HCT116 (cell line): ENCODE measurements at regions not wholly inside any gene's neighbourhood (a gene's known extent, or its start where the extent isn't known, plus 50 kb on each side); places are given as distances from the start of the nearest gene placed in this dataset.

Experiments used
- ATAC-seq: fragments of 200-7000 bp; cut with Tn5 transposase; 2 replicates; pipeline ENCODE4 v1.9.1; 2020; ENCODE audit warnings: mild to moderate bottlenecking, moderate library complexity
- BruUV-seq: library from RNA; stranded (reverse); fragments of 400-500 nt; replicated peaks from 2 replicates; lab custom pipeline; 2021; lab: Mats Ljungman, UMichigan
- CTCF ChIA-PET: fragments of 300-600 bp; sonication (Branson Sonifier 250); formaldehyde crosslinking; loops from one replicate; lab custom pipeline; 2021; ENCODE audit warnings: antibody characterized with exemption; lab: Charles Lee
- POLR2A ChIA-PET: fragments of 300-600, 350-600 bp; sonication (Branson Sonifier 250); formaldehyde crosslinking; loops from one replicate; lab custom pipeline; 2021; ENCODE audit warnings: antibody characterized with exemption; lab: Charles Lee
- RAD21 ChIA-PET, 2 experiments: fragments of 300-600 bp; sonication (Branson Sonifier 250); formaldehyde crosslinking; loops; one replicate each; lab custom pipeline; 2023; ENCODE audit warnings: low total read pairs in 2 of 2; ENCODE audit not compliant: uncharacterized antibody in 2 of 2, unreplicated experiment in 2 of 2, low non-redundant PET in 1 of 2; lab: Charles Lee
- DNase-seq: peaks from one replicate; pipeline ENCODE4 v3.0.0-alpha.2; 2010; ENCODE audit warnings: low read depth, low spot score
- H2AFZ ChIP-seq: fragments of 200-600 bp; shearing (Covaris generic), sonication (generic); 2 replicates; pipeline ENCODE4 v1.6.1; 2017; ENCODE audit warnings: low read depth, mixed run types, mixed read lengths, antibody characterized with exemption, low read length; ENCODE audit not compliant: poor library complexity, severe bottlenecking
- H3K27ac ChIP-seq: 2 replicates; pipeline ENCODE4 v1.5.1; 2012; ENCODE audit warnings: low read depth, low read length
- H3K27me3 ChIP-seq: fragments of 200-600 bp; sonication (generic); 2 replicates; pipeline ENCODE4 v1.6.1; 2016; ENCODE audit warnings: mixed run types, low read length, mixed read lengths; ENCODE audit not compliant: insufficient read depth
- H3K36me3 ChIP-seq, 2 experiments: fragments of 200-500 bp in 1 of 2; fragments of 200-600 bp in 1 of 2; sonication (Bioruptor generic) in 1 of 2; sonication (generic) in 1 of 2; 2 replicates each; pipeline versions ENCODE4 v1.5.1 to v1.6.1; 2014 to 2016; ENCODE audit warnings: low read length in 2 of 2, inconsistent platforms in 1 of 2, mixed read lengths in 1 of 2, mixed run types in 1 of 2; ENCODE audit not compliant: insufficient read depth in 2 of 2, control insufficient read depth in 1 of 2
- H3K4me1 ChIP-seq, 2 experiments: fragments of 200-600 bp in 1 of 2; sonication (generic) in 1 of 2; 2 replicates each; pipeline versions ENCODE4 v1.5.1 to v1.6.1; 2012 to 2017; ENCODE audit warnings: low read length in 2 of 2, inconsistent platforms in 1 of 2, mild to moderate bottlenecking in 1 of 2, mixed read lengths in 1 of 2, mixed run types in 1 of 2, moderate library complexity in 1 of 2; ENCODE audit not compliant: insufficient read depth in 2 of 2, control insufficient read depth in 1 of 2
- H3K4me2 ChIP-seq: fragments of 200-600 bp; sonication (generic); 2 replicates; pipeline ENCODE4 v1.6.1; 2017; ENCODE audit warnings: mixed run types, low read length, mixed read lengths
- H3K4me3 ChIP-seq, 2 experiments: fragments of 200-600 bp in 1 of 2; sonication (generic) in 1 of 2; replicated peaks in 1 of 2; 2 replicates each; pipeline ENCODE4 v1.5.1; 2011 to 2016; ENCODE audit warnings: low read length in 2 of 2, control low read depth in 1 of 2, low read depth in 1 of 2, mild to moderate bottlenecking in 1 of 2, mixed read lengths in 1 of 2, mixed run types in 1 of 2
- H3K79me2 ChIP-seq: fragments of 200-600 bp; sonication (generic); 2 replicates; pipeline ENCODE4 v1.6.1; 2017; ENCODE audit warnings: mild to moderate bottlenecking, mixed run types, low read length, moderate library complexity, mixed read lengths; ENCODE audit not compliant: insufficient read depth
- H3K9ac ChIP-seq: fragments of 200-600 bp; sonication (generic); 2 replicates; pipeline ENCODE4 v1.6.1; 2016; ENCODE audit warnings: low read length, mixed read lengths
- H3K9me2 ChIP-seq: fragments of 200-600 bp; sonication (generic), shearing (Covaris generic); 2 replicates; pipeline ENCODE4 v1.6.1; 2017; ENCODE audit warnings: mixed run types, mild to moderate bottlenecking, moderate library complexity; ENCODE audit not compliant: insufficient read depth
- H3K9me3 ChIP-seq, 2 experiments: fragments of 200-500 bp in 1 of 2; fragments of 200-600 bp in 1 of 2; sonication (Bioruptor generic) in 1 of 2; sonication (generic) in 1 of 2; 2 replicates each; pipeline ENCODE4 v1.6.1; 2014 to 2017; ENCODE audit warnings: low read length in 2 of 2, mixed read lengths in 2 of 2, inconsistent platforms in 1 of 2, low read depth in 1 of 2, mild to moderate bottlenecking in 1 of 2, mixed run types in 1 of 2, moderate library complexity in 1 of 2; ENCODE audit not compliant: control insufficient read depth in 1 of 2, insufficient read depth in 1 of 2
- H4K20me1 ChIP-seq: fragments of 200-600 bp; sonication (generic), shearing (Covaris generic); 2 replicates; pipeline ENCODE4 v1.6.1; 2017; ENCODE audit warnings: mixed run types, mild to moderate bottlenecking, moderate library complexity; ENCODE audit not compliant: insufficient read depth
- ATF3 ChIP-seq: IDR thresholded peaks from 2 replicates; pipeline ENCODE4 v1.6.1; 2012
- ELF1 ChIP-seq: IDR thresholded peaks from 2 replicates; pipeline ENCODE4 v1.6.1; 2012; ENCODE audit warnings: low read depth, borderline replicate concordance
- EZH2 ChIP-seq: fragments of 200-600 bp; sonication (generic); IDR thresholded peaks from 2 replicates; pipeline ENCODE4 v1.6.1; 2017; ENCODE audit warnings: antibody characterized with exemption, mixed run types
- EZH2phosphoT487 ChIP-seq: fragments of 200-600 bp; IDR thresholded peaks from 2 replicates; pipeline ENCODE4 v1.6.1; 2018; ENCODE audit warnings: antibody characterized with exemption, borderline replicate concordance
- FOSL1 ChIP-seq: IDR thresholded peaks from 2 replicates; pipeline ENCODE4 v1.6.1; 2012; ENCODE audit warnings: low read depth
- JUND ChIP-seq: IDR thresholded peaks from 2 replicates; pipeline ENCODE4 v1.6.1; 2012
- MAX ChIP-seq: IDR thresholded peaks from 2 replicates; pipeline ENCODE4 v1.6.1; 2012
- POLR2A ChIP-seq: IDR thresholded peaks from 2 replicates; pipeline ENCODE4 v1.7.0; 2011; ENCODE audit warnings: borderline replicate concordance; ENCODE audit not compliant: insufficient read depth, insufficient read length; ENCODE audit errors: extremely low read depth
- POLR2AphosphoS5 ChIP-seq: IDR thresholded peaks from 2 replicates; pipeline ENCODE4 v1.6.1; 2011; ENCODE audit warnings: mild to moderate bottlenecking, low read depth, low read length, moderate library complexity
- RAD21 ChIP-seq: IDR thresholded peaks from 2 replicates; pipeline ENCODE4 v1.6.1; 2012; ENCODE audit warnings: low read depth, mild to moderate bottlenecking
- REST ChIP-seq: IDR thresholded peaks from 2 replicates; pipeline ENCODE4 v1.6.1; 2012; ENCODE audit warnings: low read depth
- SRF ChIP-seq: IDR thresholded peaks from 2 replicates; pipeline ENCODE4 v1.6.1; 2012; ENCODE audit warnings: low read depth
- TCF7L2 ChIP-seq: IDR thresholded peaks from 2 replicates; pipeline ENCODE4 v1.7.0; 2011; ENCODE audit warnings: borderline replicate concordance, inconsistent platforms; ENCODE audit not compliant: insufficient read depth, insufficient read length; ENCODE audit errors: extremely low read depth
- ZFX ChIP-seq: fragments of 450-650 bp; IDR thresholded peaks from 2 replicates; pipeline ENCODE4 v1.6.1; 2017
- ZNF274 ChIP-seq: fragments of 200-500 bp; sonication (Bioruptor generic); IDR thresholded peaks from 2 replicates; pipeline ENCODE4 v1.6.1; 2014; ENCODE audit warnings: mild to moderate bottlenecking, low read depth, low read length, inconsistent platforms
- intact Hi-C: fragments of 100-400 bp; cut with micrococcal nuclease; formaldehyde crosslinking; loops from 2 replicates; pipeline ENCODE4 v1.10.0; 2022

GRCh38 chr20:48193627-48194425 lies 408.5 kb upstream of the SULF2 start:
- Histone ChIP-seq H4K20me1 (no peaks in the 10 kb centered on the region), H3K9me2 (no peaks in the 10 kb centered on the region), H3K79me2 (no peaks in the 10 kb centered on the region), H3K27me3 (no peaks in the 10 kb centered on the region), H3K9me3 (no peaks in the 10 kb centered on the region), H3K9ac (no peak overlapping the region), H3K36me3 (no peaks in the 10 kb centered on the region), H3K4me1 (no peaks in the 10 kb centered on the region), H3K27ac (no peak overlapping the region), H2AFZ (no peak overlapping the region), H3K4me3 (no peak overlapping the region), H3K4me2 (no peak overlapping the region)
- intact Hi-C loops: no loop called here
- ChIA-PET RAD21 (no interaction called here), POLR2A (no interaction called here), CTCF (no interaction called here)
- ATAC-seq (no peak), DNase-seq (no peak)
- no TSS peak for BruUV-seq
- TF ChIP-seq ZFX (no peak), FOSL1 (no peak), RAD21 (no peak), EZH2phosphoT487 (no peak), TCF7L2 (no peak), ATF3 (no peak), POLR2A (no peak), POLR2AphosphoS5 (no peak), SRF (no peak), JUND (no peak), ELF1 (no peak), MAX (no peak), EZH2 (no peak), REST (no peak), ZNF274 (no peak)
